HG03460 (cell line): ENCODE measurements at regions not wholly inside any gene's neighbourhood (a gene's known extent, or its start where the extent isn't known, plus 50 kb on each side); places are given as distances from the start of the nearest gene placed in this dataset.
"Not testable (repeated sequence)": the region's sequence is repeated elsewhere in the genome, so short reads cannot be mapped to it uniquely, and the experiment has no call there.

Experiments
- ATAC-seq: cut with Tn5 transposase; IDR thresholded peaks from one replicate; pipeline ENCODE4 v1.9.1; 2021; ENCODE audit not compliant: unreplicated experiment

DNA sequence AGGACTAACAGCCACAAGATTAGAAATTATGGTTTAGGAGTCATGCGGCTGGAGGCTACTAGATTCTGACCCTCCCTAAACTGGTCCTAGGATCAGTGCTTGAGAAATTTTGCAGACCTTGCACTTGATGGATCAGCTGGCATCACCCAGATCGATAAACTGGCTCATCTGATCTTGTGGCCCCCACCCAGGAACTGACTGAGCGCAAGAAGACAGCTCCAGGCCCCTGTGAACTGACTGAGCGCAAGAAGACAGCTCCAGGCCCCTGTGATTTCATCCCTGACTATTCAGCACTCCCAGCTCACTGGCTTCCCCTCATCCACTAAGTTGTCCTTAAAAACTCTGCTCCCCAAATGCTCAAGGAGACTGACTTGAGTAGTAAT lies 67.8 kb downstream of the MRPL36 start:
- not testable (repeated sequence) for ATAC-seq

DNA sequence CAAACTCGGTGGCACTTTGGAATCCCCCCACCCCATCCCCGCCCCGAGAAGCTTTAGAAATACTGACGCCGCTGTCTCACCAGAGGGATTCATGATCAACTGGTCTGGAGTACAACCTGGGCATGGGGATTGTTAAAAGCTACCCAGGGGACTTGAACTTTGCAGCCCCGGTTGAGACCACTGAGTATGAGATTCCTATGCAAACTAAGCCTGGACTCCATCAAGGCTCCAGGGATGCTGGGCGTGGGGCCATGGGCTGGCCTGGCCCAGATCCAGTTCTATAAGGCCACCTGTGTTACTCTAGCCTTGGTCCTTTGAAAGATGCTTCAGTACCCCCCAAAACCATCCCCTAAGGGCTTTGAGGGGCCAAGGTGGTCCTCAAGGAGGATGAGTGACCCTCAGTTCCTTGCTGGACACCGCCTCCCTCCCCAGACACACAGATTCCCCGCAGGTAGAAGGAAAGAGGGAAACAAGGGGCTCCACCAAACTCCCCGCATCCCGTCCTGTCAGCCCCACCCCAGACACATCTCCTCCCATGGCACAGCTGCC lies 68.5 kb downstream of the MRPL36 start:
- ATAC-seq: no peak

DNA sequence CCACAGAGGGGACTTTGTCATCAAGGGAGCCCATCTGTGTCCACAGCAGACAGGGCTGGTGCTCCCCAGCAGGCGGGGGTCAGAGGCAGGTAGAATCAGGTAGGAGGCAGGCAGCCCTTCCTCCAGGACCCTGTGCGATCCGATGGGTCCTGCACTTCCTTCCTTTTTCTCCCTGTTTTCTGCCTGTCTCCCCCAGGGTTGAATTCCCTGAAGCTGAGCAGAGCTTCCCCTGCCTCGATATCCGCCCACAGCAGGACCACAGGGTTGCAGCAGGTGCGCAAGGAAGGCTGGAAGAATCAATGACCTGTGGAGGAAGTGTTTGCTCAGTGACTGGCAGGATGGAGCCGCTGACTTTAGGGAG lies 69.2 kb downstream of the MRPL36 start:
- ATAC-seq: no peak

DNA sequence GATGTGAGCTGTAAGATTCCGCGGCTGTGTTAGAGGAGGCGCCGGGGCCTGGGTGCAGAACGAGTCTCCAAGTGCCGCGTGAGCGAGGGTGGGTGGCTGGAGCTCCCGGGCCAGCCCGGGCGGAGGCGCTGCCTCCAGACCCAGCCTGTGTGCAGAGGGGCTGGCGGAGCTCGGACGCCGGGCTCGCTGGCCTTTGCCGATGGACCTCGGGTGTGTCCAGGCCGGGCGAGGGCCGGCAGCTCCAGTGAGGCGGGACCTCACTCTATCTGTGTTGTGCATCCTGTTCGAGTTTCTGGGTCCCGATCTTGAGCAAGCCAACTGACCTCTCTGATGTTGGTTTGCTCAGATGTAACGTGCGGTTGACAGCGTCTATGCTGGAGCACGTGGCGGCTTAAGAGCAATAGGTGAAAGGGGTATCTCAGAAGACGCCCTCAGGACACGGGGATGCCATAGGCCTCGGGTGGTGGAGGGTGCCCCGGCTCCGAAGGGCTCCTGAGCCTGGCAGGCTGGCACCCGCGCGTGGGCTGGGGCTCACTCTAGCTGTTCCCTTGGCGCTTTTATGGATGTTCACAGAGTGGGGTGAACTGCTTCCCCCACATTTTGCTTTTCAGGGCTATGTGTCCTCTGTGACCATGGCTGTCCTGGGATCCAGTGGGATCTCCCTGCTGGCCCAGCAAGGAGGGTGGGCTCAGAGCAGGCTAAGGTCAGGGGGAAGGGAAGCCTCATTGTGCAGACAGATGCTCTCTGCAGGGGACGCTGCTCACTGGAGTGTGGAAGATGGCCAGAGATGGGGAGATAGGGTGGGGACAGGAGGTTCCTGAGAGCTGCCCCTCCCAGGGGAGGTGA lies 69.8 kb downstream of the MRPL36 start:
- ATAC-seq: no peak

DNA sequence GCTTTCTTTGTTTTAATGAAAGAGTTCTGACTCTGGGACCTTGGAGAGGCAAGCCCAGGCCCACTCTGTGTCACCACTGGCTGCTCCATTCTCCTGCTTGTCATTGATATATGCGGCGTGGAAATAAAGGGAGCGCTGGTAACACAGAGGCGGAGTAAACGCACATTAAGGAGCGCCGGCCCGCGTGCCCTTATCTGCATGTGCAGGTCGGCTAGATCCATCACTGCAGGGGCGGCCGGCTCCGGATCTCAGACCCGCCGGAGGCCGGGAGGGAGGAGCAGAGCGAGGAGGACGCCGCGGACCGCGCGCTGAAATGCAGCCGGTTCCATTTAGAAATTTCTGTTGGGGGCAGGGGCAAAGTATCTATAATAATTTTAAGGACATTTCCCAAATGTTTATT lies 70.8 kb downstream of the MRPL36 start:
- no peak for ATAC-seq

DNA sequence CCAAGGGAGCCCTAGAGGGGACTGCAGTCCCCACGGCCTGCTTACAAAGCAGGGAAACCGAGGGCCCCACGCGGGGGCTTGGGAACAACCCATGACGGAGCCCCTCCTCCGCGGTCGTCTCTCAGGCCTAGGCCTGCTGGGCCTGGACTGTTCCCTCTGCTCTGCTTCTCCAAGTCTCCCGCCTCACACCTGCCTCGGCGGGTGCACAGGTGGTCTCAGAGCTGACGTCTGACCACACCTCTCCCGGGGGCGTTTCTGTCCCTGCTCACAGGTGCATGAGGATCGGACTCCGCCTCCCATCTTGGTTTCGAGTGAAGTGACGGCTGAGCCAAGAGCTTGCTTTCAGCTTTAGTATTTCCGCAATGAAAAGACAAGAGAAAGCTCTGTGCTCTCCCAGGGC lies 72.1 kb downstream of the MRPL36 start:
- ATAC-seq: no peak

DNA sequence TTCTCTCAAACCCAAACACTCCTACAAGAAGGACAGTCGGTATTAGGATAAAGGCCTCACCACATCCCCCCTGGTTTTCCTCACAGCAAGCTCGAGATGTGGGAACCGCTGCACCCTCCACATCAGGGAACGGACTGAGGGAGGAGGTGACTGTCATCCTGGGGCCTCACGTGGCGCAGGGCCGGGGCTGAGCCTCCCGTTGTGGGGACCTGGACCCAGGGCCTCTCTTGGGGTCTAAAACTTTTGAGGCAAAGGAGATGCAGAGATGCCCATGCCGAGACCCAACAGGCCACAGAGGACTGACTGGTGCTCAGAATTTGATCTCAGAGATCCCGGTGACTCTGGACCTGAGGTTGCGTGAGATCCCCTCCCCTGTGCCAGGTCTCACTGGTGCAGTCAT lies 72.7 kb downstream of the MRPL36 start:
- ATAC-seq: no peak

DNA sequence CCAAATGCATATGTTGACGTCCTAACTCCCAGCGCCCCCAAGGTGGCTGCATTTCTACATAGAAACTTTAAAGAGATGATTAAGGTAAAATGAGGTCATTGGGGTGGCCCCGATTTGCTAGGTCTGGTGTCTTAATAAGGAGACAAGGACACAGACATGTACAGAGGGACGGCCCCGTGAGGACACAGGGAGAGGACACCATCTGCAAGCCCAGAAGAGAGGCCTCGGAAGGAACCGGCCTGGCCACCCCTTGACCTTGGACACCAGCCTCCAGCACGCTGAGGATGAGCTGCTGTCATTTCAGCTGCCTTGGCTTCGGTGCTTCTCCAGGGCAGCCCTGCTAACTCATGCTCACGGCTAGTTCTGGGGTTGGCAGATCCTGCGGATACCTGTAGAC lies 73.2 kb downstream of the MRPL36 start:
- no peak for ATAC-seq

DNA sequence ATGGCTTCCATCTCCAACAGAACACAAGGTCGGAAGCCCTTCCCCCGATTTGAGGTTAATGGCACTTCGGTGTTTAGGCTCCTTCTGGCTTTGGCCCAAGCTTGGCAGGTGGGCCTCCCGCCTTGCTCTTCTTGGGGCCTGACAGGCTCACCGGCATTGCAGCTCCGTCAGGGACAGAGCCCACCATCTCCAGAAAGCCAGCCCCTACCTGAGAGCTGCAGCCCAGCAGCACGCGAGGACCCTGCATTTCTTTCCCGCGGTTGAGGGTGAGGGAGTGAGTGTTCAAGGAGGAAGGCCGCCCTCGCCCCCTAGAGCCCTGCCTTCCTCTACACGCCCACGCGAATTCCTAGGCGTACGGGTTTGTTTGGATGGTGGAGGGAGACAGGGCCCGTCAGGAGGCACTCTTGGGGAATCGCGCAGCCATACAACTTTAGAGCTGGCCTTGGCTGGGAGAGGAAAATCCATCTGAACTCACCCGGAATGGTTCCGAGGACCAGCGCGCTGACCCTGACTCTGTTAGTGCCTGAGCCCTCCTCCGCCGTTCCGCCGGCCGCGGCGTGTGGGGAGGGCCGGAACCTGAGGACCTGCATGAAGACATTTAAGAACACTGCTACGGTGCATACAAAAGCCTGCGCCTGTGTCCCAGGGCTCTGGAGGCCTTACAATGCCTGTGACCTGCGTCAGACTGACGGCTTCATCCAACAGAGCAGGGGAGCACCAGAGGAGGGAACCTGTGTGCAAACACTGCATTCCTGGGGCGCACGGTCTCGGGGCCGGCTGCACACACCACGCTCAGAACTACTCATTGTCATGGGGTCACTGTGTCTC lies 73.8 kb downstream of the MRPL36 start:
- ATAC-seq: no peak

DNA sequence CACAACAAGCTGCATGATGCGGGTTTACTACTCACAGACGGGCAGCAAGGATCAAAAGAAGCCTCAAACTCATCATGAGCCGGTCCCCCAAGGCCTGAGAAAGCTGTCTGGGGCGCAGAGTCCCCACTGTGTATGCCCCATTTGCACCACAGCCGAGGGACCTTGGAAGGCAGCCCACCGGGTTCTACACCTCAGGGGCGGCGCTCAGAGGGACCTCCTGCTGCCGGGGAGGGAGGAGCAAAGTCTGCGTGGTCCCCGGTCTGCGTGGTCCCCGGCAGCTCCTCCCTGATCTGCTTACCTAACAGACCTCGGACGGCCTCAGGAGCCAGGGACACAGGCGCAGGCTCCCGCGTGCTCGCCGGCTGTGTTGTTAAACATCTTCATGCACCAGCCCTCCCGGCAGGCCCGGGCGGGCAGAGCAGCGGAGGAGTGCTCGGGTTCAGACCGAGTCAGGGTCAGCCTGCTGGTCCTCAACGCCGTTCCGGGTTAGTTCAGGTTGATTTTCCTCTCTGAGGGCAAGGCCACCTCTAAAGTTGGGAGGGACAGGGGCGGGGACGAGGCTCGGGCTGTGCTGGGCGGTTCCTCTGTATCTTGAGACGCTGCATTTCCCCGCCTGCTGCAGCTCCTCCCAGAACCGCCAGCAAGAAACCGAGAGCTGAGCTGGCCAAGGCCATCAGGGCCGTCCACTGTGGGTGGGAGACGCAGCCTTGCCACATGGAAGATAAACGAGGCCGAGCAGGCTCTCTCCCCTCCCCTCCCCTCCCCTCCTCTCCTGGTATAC lies 74.6 kb downstream of the MRPL36 start:
- ATAC-seq: no peak

DNA sequence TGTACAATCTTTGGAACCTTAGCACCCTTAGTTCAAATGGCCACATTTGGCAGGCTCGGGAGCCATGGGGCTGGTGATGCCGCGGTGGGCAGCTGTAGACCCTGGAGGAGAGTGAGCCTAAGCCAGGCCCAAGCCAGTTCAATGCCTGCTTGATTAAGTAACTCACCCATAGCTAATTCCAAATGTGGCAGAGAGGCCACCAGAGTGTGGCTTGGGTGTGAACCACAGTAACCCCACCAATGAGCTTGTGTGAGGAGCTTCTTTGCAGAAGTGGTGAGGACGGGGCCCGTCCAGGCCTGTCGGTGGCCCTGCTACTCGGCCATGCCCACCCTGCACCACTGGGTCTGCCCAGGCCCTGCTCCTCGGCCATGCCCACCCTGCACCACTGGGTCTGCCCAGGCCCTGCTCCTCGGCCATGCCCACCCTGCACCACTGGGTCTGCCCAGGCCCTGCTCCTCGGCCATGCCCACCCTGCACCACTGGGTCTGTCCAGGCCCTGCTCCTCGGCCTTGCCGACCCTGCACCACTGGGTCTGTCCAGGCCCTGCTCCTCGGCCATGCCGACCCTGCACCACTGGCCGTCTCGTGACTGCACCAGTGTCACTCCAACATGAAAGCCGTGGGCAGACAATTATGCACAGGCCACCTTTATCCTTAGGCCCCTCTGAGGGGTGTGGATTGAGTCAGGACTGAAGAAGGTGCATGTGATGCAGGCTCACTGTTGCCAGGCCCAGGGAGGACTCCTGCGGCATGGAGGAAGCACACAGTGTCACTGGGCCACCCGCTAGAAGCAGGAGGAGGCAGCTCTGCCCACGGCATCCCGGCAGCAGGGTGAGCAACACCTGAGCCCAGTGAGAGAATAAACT lies 75.4 kb downstream of the MRPL36 start:
- ATAC-seq: no peak

DNA sequence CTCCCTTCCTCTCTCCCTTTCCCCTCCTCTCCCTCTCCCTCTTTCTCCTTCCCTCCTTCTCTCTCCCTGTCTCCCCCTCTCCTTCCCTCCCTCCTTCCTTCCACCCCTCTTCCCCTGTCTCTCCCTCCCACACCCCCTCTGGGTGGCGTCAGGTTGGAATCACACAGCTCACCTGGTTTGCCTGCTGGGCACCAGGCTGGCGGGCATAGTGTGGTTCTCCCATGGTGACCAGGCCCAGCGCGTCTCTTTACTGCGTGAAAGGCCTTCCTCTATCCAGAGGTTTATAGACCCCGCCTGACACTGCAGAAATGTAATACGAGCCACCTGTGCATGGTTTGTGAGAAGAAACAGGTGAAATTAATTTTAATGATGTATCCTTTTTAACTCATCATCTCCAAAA lies 76.2 kb downstream of the MRPL36 start:
- ATAC-seq: no peak

DNA sequence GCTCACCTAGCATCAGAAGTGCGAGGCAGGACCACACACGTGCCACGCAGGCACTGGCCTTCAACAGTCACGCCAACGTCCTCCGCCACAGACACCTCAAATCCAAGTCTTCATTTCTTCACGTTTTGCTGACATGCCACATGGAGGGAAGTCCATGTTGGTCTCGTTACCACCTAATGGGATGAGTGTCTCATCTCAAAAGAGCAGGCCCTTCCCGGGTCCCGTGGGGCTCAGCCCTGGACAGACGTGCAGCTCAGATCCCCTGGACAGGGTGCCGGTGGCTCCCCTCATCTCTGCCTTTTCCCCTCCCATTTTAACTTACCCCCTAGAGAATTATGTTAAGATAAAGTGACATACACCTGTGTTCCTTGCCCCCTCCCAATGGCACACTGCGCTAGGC lies 76.8 kb downstream of the MRPL36 start:
- ATAC-seq: no peak

DNA sequence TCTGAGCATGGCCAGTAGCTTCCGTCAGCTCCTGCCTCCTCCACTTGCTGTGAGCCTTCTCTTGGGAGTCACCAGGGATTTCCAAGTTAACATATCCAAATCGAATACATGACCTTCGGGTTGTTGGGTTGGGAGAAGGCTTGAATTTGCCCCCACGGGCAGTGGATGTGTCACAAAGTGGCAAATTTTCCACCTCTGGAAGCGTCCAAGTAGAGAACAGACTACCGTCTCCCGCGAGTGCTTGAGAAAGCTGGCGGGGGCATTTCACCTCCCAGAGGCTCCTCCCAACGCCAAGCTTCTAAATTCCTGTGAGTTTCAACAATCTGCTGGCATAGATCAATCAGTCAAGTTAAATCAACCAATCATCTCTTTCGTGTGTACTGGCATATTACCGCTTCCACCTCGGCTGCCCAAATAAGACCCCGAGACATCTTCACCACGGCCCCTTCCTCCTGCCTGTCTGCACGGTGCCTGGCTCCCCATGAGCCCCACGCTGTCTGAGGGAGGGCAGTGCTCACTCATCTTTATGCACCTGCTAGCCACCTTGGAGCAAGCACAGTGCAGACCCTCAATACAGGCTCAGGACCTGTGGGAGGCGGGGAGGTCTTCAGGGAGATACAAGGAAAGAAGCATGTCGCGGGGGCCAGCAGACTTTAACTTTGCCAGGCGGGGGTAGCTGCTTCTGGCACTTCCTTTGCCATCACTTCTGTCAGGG lies 79.1 kb downstream of the MRPL36 start:
- ATAC-seq: no peak

DNA sequence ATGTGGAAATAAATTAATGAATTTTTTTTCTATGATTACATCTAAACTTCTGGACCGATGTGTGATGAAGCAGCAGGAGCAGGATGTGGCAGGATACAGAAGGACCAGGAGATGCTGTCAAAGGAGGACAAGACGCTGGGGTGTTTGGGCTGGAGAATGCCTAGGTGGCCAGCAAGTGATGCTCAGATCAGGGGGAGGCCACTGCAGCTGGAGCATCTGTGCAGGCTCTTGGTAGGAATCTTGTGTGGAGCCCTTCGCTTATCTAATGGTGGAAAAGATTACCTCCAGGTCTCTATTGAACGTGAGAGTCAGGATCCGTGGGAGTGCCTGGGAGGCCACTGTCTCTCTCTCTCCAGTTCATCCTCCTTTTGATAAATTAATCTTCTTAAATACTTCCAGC lies 79.8 kb downstream of the MRPL36 start:
- ATAC-seq: no peak

DNA sequence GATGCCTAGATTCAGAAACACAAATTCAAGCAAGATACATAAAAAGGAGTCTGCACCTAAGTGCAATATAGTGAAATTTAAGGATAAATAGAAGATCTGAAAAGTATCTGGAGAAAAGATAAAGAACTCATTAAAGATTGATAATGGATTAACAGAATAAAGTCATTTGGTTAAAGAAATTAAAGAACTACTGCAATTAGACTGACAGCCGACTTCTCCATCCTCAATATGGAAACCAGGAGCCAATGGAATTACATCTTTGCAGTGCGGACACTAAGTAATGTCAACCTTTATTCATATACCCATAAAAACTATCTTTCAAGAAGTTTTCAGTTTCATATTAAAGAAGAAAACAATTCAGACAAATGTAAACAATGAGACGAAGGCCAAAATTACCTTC lies 81.0 kb downstream of the MRPL36 start:
- no peak for ATAC-seq

DNA sequence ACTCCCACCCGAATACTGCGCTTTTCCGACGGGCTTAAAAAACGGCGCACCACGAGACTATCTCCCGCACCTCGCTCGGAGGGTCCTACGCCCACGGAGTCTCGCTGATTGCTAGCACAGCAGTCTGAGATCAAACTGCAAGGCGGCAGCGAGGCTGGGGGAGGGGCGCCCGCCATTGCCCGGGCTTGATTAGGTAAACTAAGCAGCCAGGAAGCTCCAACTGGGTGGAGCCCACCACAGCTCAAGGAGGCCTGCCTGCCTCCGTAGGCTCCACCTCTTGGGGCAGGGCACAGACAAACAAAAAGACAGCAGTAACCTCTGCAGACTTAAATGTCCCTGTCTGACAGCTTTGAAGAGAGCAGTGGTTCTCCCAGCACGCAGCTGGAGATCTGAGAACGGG lies 89.5 kb downstream of the MRPL36 start:
- not testable (repeated sequence) for ATAC-seq

DNA sequence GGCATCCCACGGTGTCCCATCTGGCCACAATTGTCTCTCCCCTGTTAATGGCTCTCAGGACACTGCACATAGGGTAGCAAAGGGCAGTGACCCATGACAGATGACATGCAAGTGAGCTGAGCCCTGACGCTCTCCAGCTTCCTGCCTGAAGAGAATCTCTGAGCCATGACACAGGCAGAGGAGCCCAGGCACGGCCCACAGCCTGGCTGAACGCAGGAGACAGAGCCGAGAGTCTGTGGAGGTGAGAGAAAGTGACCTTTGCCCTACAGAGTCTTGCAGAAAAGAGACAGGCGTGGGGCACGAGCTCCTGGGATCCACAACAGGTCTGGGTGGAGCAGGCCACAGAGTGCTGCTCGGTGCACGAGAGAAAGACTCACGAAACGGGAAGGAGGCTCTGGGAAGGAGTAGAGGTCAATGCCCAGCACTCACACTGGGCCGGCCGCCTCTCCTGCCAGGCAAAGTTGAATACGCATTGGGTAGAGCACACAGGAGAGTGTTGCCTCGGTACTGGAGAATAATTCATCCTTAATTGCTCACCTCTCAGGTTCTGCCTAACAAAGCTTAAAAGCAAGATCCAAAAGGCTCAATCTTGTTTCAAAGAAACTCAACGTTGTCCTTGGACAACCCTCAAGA lies 90.3 kb downstream of the MRPL36 start:
- no peak for ATAC-seq

DNA sequence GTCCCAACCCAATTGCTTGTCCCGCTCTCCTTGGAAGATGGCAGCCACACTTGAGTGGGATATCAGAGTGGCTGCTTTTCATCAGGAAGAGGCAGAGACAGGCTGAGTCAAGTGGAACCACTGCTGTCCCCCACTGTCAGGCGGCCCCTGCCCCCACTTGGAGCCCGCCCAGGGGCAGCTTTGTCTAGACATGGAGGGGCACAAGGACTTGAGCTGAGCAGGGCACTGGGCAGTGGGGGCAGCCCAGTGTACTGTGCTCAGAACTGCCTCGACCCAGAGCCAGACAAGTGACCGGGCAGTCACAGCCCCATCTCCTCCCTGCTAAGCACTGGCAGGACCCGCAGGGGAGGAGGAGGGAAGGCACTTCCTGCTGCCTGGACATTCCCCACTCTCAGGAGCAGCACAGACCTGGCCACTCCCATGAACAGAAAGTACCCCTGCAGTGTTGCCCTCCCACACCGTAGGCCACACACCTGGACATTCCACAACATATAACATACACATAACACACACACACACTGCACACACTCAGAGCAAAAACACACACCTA lies 91.0 kb downstream of the MRPL36 start:
- no peak for ATAC-seq
